Common myeloid progenitor, CD34-positive (primary cell): ENCODE measurements at regions not wholly inside any gene's neighbourhood (a gene's known extent, or its start where the extent isn't known, plus 50 kb on each side); places are given as distances from the start of the nearest gene placed in this dataset.
A peak's percentile ranks its signal among the peaks of the same experiment; 100 is the strongest.
"Not testable (repeated sequence)": the region's sequence is repeated elsewhere in the genome, so short reads cannot be mapped to it uniquely, and the experiment has no call there.

Experiments used
- CTCF ChIA-PET: fragments of 350-600 bp; sonication (Branson Sonifier 250); formaldehyde crosslinking; loops from one replicate; lab custom pipeline; 2021; ENCODE audit warnings: antibody characterized with exemption; lab: Charles Lee
- POLR2A ChIA-PET: fragments of 350-600 bp; sonication (Branson Sonifier 250); formaldehyde crosslinking; loops from one replicate; lab custom pipeline; 2021; ENCODE audit warnings: antibody characterized with exemption; lab: Charles Lee
- DNase-seq, 3 donors: peaks; one replicate each; pipeline versions ENCODE4 v3.0.0 to v3.0.0-alpha.2; 2013
- H3K27ac ChIP-seq, 2 experiments: 1 replicate in 1 of 2; 2 replicates in 1 of 2; pipeline ENCODE4 v1.7.0; 2013; ENCODE audit warnings: inconsistent platforms in 2 of 2, low read length in 2 of 2, mild to moderate bottlenecking in 2 of 2, low read depth in 1 of 2, moderate library complexity in 1 of 2; ENCODE audit not compliant: severe bottlenecking in 2 of 2, insufficient read depth in 1 of 2, poor library complexity in 1 of 2
- H3K27me3 ChIP-seq, 5 experiments: replicated peaks in 2 of 5; 1 replicate in 3 of 5; 2 replicates in 2 of 5; pipeline versions ENCODE4 v1.6.1 to v1.7.0; 2013; ENCODE audit warnings: low read length in 4 of 5, mild to moderate bottlenecking in 2 of 5, moderate library complexity in 2 of 5, inconsistent platforms in 1 of 5; ENCODE audit not compliant: insufficient read depth in 5 of 5, control insufficient read depth in 4 of 5
- H3K36me3 ChIP-seq, 4 experiments: 1 replicate in 2 of 4; 2 replicates in 2 of 4; pipeline versions ENCODE4 v1.6.1 to v1.7.0; 2013; ENCODE audit warnings: low read length in 3 of 4, control low read depth in 1 of 4, mild to moderate bottlenecking in 1 of 4; ENCODE audit not compliant: control insufficient read depth in 4 of 4, insufficient read depth in 4 of 4
- H3K4me1 ChIP-seq, 4 experiments: 1 replicate in 3 of 4; 2 replicates in 1 of 4; pipeline versions ENCODE4 v1.6.1 to v1.7.1; 2013; ENCODE audit warnings: low read length in 3 of 4, mild to moderate bottlenecking in 3 of 4, control low read depth in 1 of 4, inconsistent platforms in 1 of 4, moderate library complexity in 1 of 4; ENCODE audit not compliant: control insufficient read depth in 4 of 4, insufficient read depth in 4 of 4; ENCODE audit errors: control extremely low read depth in 1 of 4
- H3K4me3 ChIP-seq, 7 experiments: 1 replicate in 4 of 7; 2 replicates in 3 of 7; pipeline versions ENCODE4 v1.5.1 to v1.7.0; 2013; ENCODE audit warnings: mild to moderate bottlenecking in 7 of 7, low read length in 6 of 7, moderate library complexity in 6 of 7, inconsistent platforms in 2 of 7, low read depth in 2 of 7, control low read depth in 1 of 7; ENCODE audit not compliant: insufficient read depth in 4 of 7, control insufficient read depth in 1 of 7; ENCODE audit errors: extremely low read depth in 1 of 7
- H3K9me3 ChIP-seq, 5 experiments: 1 replicate in 4 of 5; 2 replicates in 1 of 5; pipeline versions ENCODE4 v1.6.1 to v1.7.1; 2013; ENCODE audit warnings: low read length in 4 of 5, mild to moderate bottlenecking in 2 of 5, inconsistent platforms in 1 of 5, low read depth in 1 of 5, moderate library complexity in 1 of 5; ENCODE audit not compliant: control insufficient read depth in 4 of 5, insufficient read depth in 2 of 5; ENCODE audit errors: control extremely low read depth in 1 of 5
- WGBS: methylation state at CpG from one replicate; pipeline ENCODE4 v1.1.5; 2013; ENCODE audit not compliant: insufficient coverage; 5-methylcytosine and 5-hydroxymethylcytosine counted together

- Histone ChIP-seq H3K4me3 (no peak overlapping the region), H3K27ac (no peak overlapping the region), H3K36me3 (no peaks in the 10 kb centered on the region), H3K9me3 (peaks cover 0 to 1% (median 0%) of the 10 kb centered on the region in 5 experiments), H3K4me1 (no peaks in the 10 kb centered on the region), H3K27me3 (peaks cover 0 to 4% (median 0%) of the 10 kb centered on the region in 5 experiments)
- WGBS = 100% methylated on average over 1 of the region's 1 CpG
- ChIA-PET CTCF (no interaction called here), POLR2A (no interaction called here)
- DNase-seq = no peak
Measured at GRCh38 chr7:93813514-93813913, 77.0 kb downstream of the TFPI2 start.

GRCh38 chr7:93812061-93812460, 78.5 kb downstream of the TFPI2 start:
- DNase-seq = no peak
- H3K4me1 ChIP-seq = no peaks in the 10 kb centered on the region
- no peak overlapping the region for H3K4me3 ChIP-seq
- CTCF ChIA-PET = no interaction called here
- H3K9me3 ChIP-seq = peaks cover 0 to 1% (median 0%) of the 10 kb centered on the region in 5 experiments
- no peaks in the 10 kb centered on the region for H3K36me3 ChIP-seq
- H3K27me3 ChIP-seq = peaks cover 0 to 4% (median 0%) of the 10 kb centered on the region in 5 experiments
- POLR2A ChIA-PET = no interaction called here
- no peak overlapping the region for H3K27ac ChIP-seq
- 100% methylated on average over 3 of the region's 4 CpGs for WGBS

- POLR2A ChIA-PET = no interaction called here
- Histone ChIP-seq H3K27ac (no peak overlapping the region), H3K9me3 (peaks cover 0 to 1% (median 0%) of the 10 kb centered on the region in 5 experiments), H3K27me3 (peaks cover 0 to 4% (median 0%) of the 10 kb centered on the region in 5 experiments), H3K36me3 (no peaks in the 10 kb centered on the region), H3K4me1 (no peaks in the 10 kb centered on the region), H3K4me3 (no peak overlapping the region)
- no peak for DNase-seq
- CTCF ChIA-PET = no interaction called here
Measured at GRCh38 chr7:93811198-93811597, 79.4 kb downstream of the TFPI2 start.

- CTCF ChIA-PET = no interaction called here
Measured at GRCh38 chr7:93810561-93810960, 80.0 kb downstream of the TFPI2 start.

DNA sequence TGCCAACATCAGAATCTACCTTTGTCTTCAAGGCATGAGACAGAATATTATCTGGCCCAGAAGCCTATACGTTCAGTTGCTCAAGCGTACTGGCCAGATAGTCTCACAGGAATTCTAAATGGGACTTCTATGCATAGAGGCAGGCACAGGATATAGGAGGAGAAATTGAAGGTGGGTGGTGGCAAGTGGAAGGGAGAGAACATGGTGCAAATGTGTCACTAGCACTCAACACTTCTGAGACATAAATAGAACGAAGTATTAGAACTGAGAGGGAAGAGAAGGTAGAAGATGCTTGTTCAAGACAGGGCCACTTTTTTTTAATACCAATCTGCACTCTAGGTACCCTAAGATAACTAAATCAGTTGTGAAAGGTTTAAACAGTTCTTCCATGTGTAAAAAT, 85.8 kb downstream of the TFPI2 start:
- CTCF ChIA-PET = no interaction called here
- DNase-seq = no peak
- Histone ChIP-seq H3K4me1 (no peaks in the 10 kb centered on the region), H3K27me3 (peaks cover 0 to 3% (median 0%) of the 10 kb centered on the region in 5 experiments), H3K4me3 (no peak overlapping the region), H3K27ac (no peak overlapping the region), H3K9me3 (peaks cover 0 to 10% (median 2%) of the 10 kb centered on the region in 5 experiments), H3K36me3 (no peaks in the 10 kb centered on the region)
- WGBS = 100% methylated on average over 2 of the region's 3 CpGs
- POLR2A ChIA-PET = no interaction called here

More at GRCh38 chr7:93810561-93810960, 80.0 kb downstream of the TFPI2 start:
- POLR2A ChIA-PET = no interaction called here
- Histone ChIP-seq H3K4me3 (no peak overlapping the region), H3K4me1 (no peaks in the 10 kb centered on the region), H3K36me3 (no peaks in the 10 kb centered on the region), H3K27me3 (peaks cover 0 to 4% (median 0%) of the 10 kb centered on the region in 5 experiments), H3K9me3 (peaks cover 0 to 1% (median 0%) of the 10 kb centered on the region in 5 experiments), H3K27ac (no peak overlapping the region)
- no peak for DNase-seq

DNA sequence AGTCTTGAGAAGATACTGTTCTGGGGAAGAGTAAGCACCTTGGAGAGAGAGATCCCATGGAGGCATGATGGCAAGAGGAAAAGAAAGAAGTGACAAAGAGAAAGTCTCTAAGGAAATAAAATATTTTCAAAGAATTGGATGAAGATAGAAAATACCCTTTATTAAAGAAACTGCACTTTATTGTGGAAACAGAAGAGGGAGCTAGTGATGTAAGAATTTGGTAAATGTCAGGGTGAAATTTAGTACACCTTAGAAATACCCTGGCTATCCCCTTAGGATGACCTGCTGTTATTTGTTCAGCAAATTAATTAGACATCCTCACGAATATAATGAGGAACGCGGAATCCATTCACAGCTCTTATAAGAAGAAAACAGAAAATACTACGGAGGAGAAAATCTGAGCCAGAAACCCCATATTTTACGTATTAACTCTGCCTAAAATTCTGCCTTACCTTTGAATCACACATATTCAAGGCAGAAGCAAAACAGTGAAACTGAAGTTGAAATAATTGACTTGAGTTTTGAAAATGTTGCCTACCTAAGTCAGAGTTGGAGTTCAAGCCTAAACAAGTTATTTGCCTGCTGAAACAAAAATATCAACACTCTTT, 90.7 kb downstream of the TFPI2 start:
- peak; percentile 4 to 35 (median 20) for DNase-seq
- CTCF ChIA-PET = interaction anchor here (0.8 to 1.0 kb wide), 3 partner anchors 36 to 596 kb away, joined by 3 to 4 read pairs (median 3); no protein-coding TSS in a partner anchor
- WGBS = 63% methylated on average over 3 of the region's 5 CpGs

DNA sequence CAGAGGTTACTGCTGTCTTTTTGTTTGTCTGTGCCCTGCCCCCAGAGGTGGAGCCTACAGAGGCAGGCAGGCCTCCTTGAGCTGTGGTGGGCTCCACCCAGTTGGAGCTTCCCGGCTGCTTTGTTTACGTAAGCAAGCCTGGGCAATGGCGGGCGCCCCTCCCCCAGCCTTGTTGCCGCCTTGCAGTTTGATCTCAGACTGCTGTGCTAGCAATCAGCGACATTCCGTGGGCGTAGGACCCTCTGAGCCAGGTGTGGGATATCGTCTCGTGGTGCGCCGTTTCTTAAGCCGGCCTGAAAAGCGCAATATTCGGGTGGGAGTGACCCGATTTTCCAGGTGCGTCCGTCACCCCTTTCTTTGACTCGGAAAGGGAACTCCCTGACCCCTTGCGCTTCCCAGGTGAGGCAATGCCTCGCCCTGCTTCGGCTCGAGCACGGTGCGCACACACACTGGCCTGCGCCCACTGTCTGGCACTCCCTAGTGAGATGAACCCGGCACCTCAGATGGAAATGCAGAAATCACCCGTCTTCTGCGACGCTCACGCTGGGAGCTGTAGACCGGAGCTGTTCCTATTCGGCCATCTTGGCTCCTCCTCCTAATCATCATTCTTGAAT, 97.4 kb downstream of the TFPI2 start:
- CTCF ChIA-PET, H3K9me3 ChIP-seq, H3K4me1 ChIP-seq, H3K4me3 ChIP-seq, H3K27ac ChIP-seq, DNase-seq, POLR2A ChIA-PET, H3K36me3 ChIP-seq, H3K27me3 ChIP-seq: not testable (repeated sequence)
- no CpG with 5 or more reads among the region's 33 CpGs for WGBS

More for the DNA sequence above, 90.7 kb downstream of the TFPI2 start:
- Histone ChIP-seq H3K36me3 (no peaks in the 10 kb centered on the region), H3K27ac (no peak overlapping the region), H3K4me1 (no peaks in the 10 kb centered on the region), H3K27me3 (peaks cover 0 to 3% (median 0%) of the 10 kb centered on the region in 5 experiments), H3K9me3 (peaks cover 0 to 10% (median 2%) of the 10 kb centered on the region in 5 experiments), H3K4me3 (no peak overlapping the region)
- POLR2A ChIA-PET = no interaction called here
